ENCODE measurements at regions not wholly inside any gene's neighbourhood (a gene's known extent, or its start where the extent isn't known, plus 50 kb on each side); places are given as distances from the start of the nearest gene placed in this dataset.
A peak's percentile ranks its signal among the peaks of the same experiment; 100 is the strongest.

DNA sequence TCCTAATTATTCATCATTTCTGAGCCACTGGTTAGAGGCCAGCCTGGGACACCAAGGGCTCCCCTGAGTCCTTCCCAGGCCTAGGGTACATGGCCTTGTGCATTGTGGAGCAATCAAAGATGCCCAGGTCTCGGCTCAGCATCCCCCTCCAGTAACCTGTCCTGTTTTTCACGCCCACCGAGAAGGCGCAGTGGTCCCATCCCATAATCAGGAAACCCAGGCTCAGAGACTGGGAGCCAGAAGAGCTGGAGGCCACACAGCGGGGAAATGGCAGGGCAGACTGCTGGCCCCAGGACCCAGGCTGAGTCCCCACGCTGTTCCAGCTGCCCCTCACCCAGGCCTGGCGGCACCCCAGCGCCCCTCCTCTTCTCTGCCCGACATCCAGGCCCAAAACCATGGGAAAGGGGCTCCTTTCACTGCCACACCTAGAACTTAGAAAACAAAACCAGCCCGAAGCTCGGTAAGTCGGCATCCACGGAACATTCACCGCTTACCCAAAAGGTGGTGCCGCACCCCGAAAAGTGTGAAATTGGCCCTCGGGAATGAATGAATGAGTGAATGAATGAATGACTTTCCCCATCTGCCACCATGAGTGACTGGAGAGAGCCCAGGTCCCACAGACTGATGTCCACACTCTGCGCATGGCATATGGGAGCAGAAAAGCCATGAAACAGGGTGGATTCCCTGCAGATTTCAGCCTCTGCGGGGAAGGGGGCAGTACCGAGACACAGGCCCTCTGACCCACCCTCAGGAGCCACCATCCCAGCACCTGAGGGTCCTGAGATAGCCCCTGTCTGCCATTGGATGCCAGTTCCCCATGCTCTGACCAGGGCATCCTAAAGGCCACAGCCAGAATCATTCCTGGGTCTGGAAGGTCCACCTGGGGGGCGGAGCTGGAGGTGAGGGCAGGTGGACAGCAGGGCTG, 132.5 kb downstream of the OLFM1 start:
- Mint-ChIP-seq H3K4me1 (ENCODE audit: unreplicated experiment) (no peaks in the 10 kb centered on the region), H3K36me3 (ENCODE audit: low read depth, unreplicated experiment) (no peaks in the 10 kb centered on the region), H3K4me3 (ENCODE audit: unreplicated experiment) (no peak overlapping the region), H3K27ac (ENCODE audit: unreplicated experiment) (no peak overlapping the region), H3K27me3 (ENCODE audit: unreplicated experiment) (peaks cover 12% of the 10 kb centered on the region), H3K9me3 (ENCODE audit: unreplicated experiment) (no peaks in the 10 kb centered on the region)
- no peak for DNase-seq (ENCODE audit: low spot score)
- TF ChIP-seq, protein P1, sequence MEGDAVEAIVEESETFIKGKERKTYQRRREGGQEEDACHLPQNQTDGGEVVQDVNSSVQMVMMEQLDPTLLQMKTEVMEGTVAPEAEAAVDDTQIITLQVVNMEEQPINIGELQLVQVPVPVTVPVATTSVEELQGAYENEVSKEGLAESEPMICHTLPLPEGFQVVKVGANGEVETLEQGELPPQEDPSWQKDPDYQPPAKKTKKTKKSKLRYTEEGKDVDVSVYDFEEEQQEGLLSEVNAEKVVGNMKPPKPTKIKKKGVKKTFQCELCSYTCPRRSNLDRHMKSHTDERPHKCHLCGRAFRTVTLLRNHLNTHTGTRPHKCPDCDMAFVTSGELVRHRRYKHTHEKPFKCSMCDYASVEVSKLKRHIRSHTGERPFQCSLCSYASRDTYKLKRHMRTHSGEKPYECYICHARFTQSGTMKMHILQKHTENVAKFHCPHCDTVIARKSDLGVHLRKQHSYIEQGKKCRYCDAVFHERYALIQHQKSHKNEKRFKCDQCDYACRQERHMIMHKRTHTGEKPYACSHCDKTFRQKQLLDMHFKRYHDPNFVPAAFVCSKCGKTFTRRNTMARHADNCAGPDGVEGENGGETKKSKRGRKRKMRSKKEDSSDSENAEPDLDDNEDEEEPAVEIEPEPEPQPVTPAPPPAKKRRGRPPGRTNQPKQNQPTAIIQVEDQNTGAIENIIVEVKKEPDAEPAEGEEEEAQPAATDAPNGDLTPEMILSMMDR (IDR thresholded peaks at IDR 0.05; ENCODE audit: unreplicated experiment) = no peak

DNA sequence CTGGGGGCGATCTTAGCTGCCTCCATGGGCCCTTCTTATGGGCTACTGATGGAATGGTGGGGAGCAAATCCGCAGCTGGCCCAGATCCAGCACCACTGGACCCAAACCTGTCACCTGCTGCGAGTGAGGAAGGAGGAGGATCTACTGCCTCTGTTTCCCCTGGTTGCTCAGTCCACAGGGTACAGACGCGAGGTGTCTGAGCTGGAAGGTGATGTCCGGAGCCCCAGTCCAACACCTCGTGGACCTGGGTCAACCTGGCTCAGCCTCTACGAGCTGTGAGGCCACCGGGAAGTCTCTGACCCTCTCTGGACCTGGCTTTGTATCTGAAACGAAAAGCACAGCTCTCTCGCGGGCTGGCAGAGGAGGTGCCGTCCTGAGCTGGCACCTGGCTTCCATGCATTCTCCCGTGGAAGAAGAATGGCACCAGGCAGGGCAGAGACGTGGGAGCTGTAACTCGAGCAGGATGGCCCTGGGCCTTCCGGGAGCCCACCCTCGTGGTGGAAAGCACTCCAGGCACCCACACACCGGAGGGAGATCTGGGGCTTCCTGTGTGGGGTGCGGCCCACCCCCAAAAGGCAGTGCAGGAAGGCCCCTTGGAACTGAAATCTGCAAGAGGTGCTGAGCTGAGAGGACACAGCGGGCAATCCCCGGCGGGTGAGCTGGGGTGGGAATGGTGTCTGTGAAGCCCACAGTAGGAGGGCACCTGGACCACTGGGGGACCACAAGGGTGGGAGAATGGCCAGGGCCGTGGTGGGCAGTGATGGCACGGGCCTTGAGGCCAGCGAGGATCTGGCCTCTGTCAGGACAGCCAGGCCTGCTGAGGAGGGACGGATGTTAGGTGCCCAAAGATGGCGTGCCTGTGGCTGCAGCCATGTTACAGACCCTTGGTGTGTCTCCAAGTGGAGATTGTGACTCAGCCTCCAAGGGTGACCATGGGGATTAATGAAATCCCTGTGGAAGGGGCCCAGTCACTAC, 133.4 kb downstream of the OLFM1 start:
- Mint-ChIP-seq H3K4me1 (ENCODE audit: unreplicated experiment) (no peaks in the 10 kb centered on the region), H3K27ac (ENCODE audit: unreplicated experiment) (no peak overlapping the region), H3K27me3 (ENCODE audit: unreplicated experiment) (peaks cover 11% of the 10 kb centered on the region), H3K36me3 (ENCODE audit: low read depth, unreplicated experiment) (no peaks in the 10 kb centered on the region), H3K9me3 (ENCODE audit: unreplicated experiment) (no peaks in the 10 kb centered on the region), H3K4me3 (ENCODE audit: unreplicated experiment) (no peak overlapping the region)
- TF ChIP-seq, protein P1 (IDR thresholded peaks at IDR 0.05; ENCODE audit: unreplicated experiment) = no peak
- no peak for DNase-seq (ENCODE audit: low spot score)

DNA sequence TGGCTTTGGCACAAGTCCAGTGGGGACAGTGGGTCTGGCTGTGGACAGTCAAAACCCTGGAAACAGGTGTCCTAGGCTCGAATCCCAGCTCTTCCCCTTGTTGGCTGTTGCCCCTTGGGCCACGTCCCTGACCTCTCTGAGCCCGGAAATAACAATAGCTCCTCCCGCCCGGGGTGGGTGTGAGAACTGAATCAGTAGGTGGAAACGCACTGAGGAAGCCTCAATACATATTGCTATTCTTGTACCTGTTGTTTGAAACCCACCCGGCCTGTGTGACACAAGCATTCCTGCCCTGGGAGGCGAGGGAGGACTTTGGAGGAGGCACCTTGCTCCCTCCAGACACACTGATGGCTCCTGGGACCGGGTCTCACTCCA, 134.1 kb downstream of the OLFM1 start:
- no peak for DNase-seq (ENCODE audit: low spot score)
- H3K27ac Mint-ChIP-seq (ENCODE audit: unreplicated experiment) = no peak overlapping the region
- H3K9me3 Mint-ChIP-seq (ENCODE audit: unreplicated experiment) = no peaks in the 10 kb centered on the region
- TF ChIP-seq, protein P1 (IDR thresholded peaks at IDR 0.05; ENCODE audit: unreplicated experiment) = no peak
- peaks cover 11% of the 10 kb centered on the region for H3K27me3 Mint-ChIP-seq (ENCODE audit: unreplicated experiment)
- H3K4me3 Mint-ChIP-seq (ENCODE audit: unreplicated experiment) = no peak overlapping the region
- H3K4me1 Mint-ChIP-seq (ENCODE audit: unreplicated experiment) = no peaks in the 10 kb centered on the region
- no peaks in the 10 kb centered on the region for H3K36me3 Mint-ChIP-seq (ENCODE audit: low read depth, unreplicated experiment)

DNA sequence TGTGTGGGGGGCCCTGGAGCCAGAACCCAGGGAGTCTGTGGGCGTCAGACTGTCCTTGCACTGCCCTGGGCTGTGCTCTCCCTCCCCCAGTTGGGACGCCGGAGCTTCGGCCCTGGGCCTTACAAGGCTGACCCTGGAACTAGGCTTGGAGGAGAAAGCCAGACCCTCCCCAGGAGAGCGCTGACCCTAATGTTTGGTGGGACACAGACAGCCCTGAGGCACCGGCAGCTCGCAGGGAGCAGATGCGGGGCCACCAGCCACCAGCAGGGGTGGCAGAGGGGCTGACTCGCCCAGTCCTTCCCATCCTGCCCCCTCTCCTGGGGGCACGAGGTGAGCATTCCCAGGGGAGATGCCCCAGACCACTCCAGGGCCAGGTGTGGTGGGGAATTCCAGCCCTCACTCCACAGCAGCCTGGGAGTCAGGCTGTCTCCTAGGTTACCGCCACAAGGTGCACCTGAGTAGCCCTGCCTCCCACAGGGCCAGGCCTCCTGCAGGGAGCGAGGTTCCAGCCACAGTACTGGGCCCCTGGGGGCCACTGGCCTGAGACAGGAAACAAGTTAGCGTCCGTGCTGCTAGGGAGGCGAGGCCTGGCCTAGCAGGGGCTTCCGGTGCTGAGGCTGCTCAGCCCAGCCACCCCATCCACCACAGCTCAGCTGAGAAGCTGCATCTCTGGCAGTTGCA, 134.6 kb downstream of the OLFM1 start:
- no peak for DNase-seq (ENCODE audit: low spot score)
- TF ChIP-seq, protein P1 (IDR thresholded peaks at IDR 0.05; ENCODE audit: unreplicated experiment) = peak; percentile 36
- H3K4me3 Mint-ChIP-seq (ENCODE audit: unreplicated experiment) = no peak overlapping the region
- no peaks in the 10 kb centered on the region for H3K36me3 Mint-ChIP-seq (ENCODE audit: low read depth, unreplicated experiment)
- H3K9me3 Mint-ChIP-seq (ENCODE audit: unreplicated experiment) = no peaks in the 10 kb centered on the region
- H3K27me3 Mint-ChIP-seq (ENCODE audit: unreplicated experiment) = peaks cover 11% of the 10 kb centered on the region
- H3K27ac Mint-ChIP-seq (ENCODE audit: unreplicated experiment) = no peak overlapping the region
- no peaks in the 10 kb centered on the region for H3K4me1 Mint-ChIP-seq (ENCODE audit: unreplicated experiment)
